A673 (cell line): ENCODE measurements at regions not wholly inside any gene's neighbourhood (a gene's known extent, or its start where the extent isn't known, plus 50 kb on each side); places are given as distances from the start of the nearest gene placed in this dataset.

Source experiments
- BruUV-seq: library from RNA; stranded (reverse); fragments of 400-500 nt; replicated peaks from 2 replicates; lab custom pipeline; 2021; lab: Mats Ljungman, UMichigan
- CTCF ChIA-PET: fragments of 300-600 bp; sonication (Branson Sonifier 250); formaldehyde crosslinking; loops from one replicate; lab custom pipeline; 2022; ENCODE audit warnings: antibody characterized with exemption; lab: Charles Lee
- POLR2A ChIA-PET: fragments of 300-600 bp; sonication (Branson Sonifier 250); formaldehyde crosslinking; loops from one replicate; lab custom pipeline; 2022; ENCODE audit warnings: antibody characterized with exemption; ENCODE audit not compliant: low non-redundant PET; lab: Charles Lee
- DNase-seq: peaks from one replicate; pipeline ENCODE4 v3.0.0-alpha.2; 2015; ENCODE audit warnings: low spot score
- H3K27ac ChIP-seq: fragments of 200-600 bp; sonication (generic); 2 replicates; pipeline ENCODE4 v1.5.1; 2016; ENCODE audit warnings: mixed run types, low read depth, mild to moderate bottlenecking, mixed read lengths, antibody characterized with exemption, low read length; ENCODE audit not compliant: poor library complexity, severe bottlenecking
- H3K27me3 ChIP-seq: fragments of 200-600 bp; sonication (generic); replicated peaks from 2 replicates; pipeline ENCODE4 v1.6.1; 2017; ENCODE audit warnings: mixed run types, low read depth, mild to moderate bottlenecking, mixed read lengths, antibody characterized with exemption, low read length; ENCODE audit not compliant: insufficient read depth, poor library complexity
- H3K36me3 ChIP-seq: fragments of 200-600 bp; sonication (generic); 2 replicates; pipeline ENCODE4 v1.6.1; 2016; ENCODE audit warnings: mixed run types, mild to moderate bottlenecking, mixed read lengths, antibody characterized with exemption, low read length; ENCODE audit not compliant: insufficient read depth, poor library complexity, severe bottlenecking
- H3K4me1 ChIP-seq: fragments of 200-600 bp; sonication (generic); 2 replicates; pipeline ENCODE4 v1.6.1; 2017; ENCODE audit warnings: mixed run types, mild to moderate bottlenecking, mixed read lengths, antibody characterized with exemption, low read length; ENCODE audit not compliant: insufficient read depth, poor library complexity, severe bottlenecking
- H3K4me3 ChIP-seq: fragments of 200-600 bp; sonication (generic); 2 replicates; pipeline ENCODE4 v1.5.1; 2016; ENCODE audit warnings: low read depth, mixed run types, mild to moderate bottlenecking, mixed read lengths, low read length; ENCODE audit not compliant: poor library complexity, severe bottlenecking
- H3K9me3 ChIP-seq: fragments of 200-600 bp; sonication (generic); 2 replicates; pipeline ENCODE4 v1.6.1; 2016; ENCODE audit warnings: mixed run types, low read depth, mild to moderate bottlenecking, mixed read lengths, antibody characterized with exemption, low read length; ENCODE audit not compliant: poor library complexity, severe bottlenecking
- EZH2 ChIP-seq: fragments of 200-600 bp; sonication (generic); IDR thresholded peaks from 2 replicates; pipeline ENCODE4 v1.6.1; 2017; ENCODE audit warnings: borderline replicate concordance, low read depth, mild to moderate bottlenecking, mixed read lengths, antibody characterized with exemption, low read length; ENCODE audit not compliant: poor library complexity, severe bottlenecking
- intact Hi-C: fragments of 100-400 bp; cut with micrococcal nuclease; formaldehyde crosslinking; loops from one replicate; pipeline ENCODE4 v1.10.0; 2022; ENCODE audit not compliant: unreplicated experiment
- TF ChIP-seq, protein P1 (sequence below): fragments of 300-800, 200-600 bp; sonication (generic); conservative IDR thresholded peaks from 2 replicates; pipeline ENCODE4 v1.5.1; 2017; ENCODE audit warnings: low read depth, mild to moderate bottlenecking, antibody characterized with exemption, low read length, moderate library complexity, mixed read lengths

DNA sequence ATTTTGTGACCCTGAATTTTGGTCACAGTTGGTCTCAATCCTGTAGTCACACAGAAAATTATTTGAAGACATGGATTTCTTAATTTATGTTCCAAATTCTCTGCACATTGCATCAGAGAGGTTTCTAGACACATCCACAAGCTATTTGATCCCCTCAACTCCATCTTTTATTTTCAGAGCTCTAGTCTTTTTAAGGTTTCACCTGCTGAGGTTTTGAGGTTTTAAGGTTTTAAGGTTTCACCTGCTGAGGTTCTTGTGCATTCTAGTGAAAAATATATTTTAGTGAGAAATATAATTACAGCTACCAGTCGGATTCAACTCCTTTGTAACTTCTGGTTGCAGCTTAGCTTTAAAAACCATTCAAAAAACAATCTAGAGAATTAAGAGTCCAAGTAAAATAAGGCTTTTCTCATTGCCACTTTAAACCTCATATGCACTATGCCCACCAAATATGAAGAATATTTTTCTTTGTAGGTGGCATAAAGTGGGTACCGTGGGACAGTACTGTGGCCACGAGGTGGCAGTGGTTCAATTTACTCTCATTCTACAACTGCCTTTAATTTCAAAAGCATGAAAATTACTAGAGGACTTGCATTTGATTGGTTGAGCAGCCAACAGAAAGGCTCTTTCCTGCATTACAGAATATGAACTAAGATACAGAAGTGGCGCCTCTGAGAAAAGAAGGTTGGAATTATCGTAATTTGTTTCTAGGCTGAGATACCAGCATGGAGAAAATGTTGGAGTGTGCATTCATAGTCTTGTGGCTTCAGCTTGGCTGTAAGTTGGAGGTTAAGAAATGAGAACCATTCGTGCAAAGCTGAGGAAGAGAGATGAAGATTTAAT is 366.5 kb upstream of the OR4E1 start:
- ChIA-PET POLR2A (no interaction called here), CTCF (interaction anchor here (0.8 kb wide), 1 partner anchor 62 kb away, joined by 3 read pairs; no protein-coding TSS in a partner anchor)
- Histone ChIP-seq H3K9me3 (no peaks in the 10 kb centered on the region), H3K4me1 (no peaks in the 10 kb centered on the region), H3K27ac (no peak overlapping the region), H3K4me3 (no peak overlapping the region), H3K36me3 (no peaks in the 10 kb centered on the region), H3K27me3 (no peaks in the 10 kb centered on the region)
- no TSS peak for BruUV-seq
- no peak for TF ChIP-seq EZH2
- TF ChIP-seq, protein P1, sequence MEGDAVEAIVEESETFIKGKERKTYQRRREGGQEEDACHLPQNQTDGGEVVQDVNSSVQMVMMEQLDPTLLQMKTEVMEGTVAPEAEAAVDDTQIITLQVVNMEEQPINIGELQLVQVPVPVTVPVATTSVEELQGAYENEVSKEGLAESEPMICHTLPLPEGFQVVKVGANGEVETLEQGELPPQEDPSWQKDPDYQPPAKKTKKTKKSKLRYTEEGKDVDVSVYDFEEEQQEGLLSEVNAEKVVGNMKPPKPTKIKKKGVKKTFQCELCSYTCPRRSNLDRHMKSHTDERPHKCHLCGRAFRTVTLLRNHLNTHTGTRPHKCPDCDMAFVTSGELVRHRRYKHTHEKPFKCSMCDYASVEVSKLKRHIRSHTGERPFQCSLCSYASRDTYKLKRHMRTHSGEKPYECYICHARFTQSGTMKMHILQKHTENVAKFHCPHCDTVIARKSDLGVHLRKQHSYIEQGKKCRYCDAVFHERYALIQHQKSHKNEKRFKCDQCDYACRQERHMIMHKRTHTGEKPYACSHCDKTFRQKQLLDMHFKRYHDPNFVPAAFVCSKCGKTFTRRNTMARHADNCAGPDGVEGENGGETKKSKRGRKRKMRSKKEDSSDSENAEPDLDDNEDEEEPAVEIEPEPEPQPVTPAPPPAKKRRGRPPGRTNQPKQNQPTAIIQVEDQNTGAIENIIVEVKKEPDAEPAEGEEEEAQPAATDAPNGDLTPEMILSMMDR, result peak; percentile 77
- DNase-seq, result peak; percentile 49
- intact Hi-C loops, result no loop called here

DNA sequence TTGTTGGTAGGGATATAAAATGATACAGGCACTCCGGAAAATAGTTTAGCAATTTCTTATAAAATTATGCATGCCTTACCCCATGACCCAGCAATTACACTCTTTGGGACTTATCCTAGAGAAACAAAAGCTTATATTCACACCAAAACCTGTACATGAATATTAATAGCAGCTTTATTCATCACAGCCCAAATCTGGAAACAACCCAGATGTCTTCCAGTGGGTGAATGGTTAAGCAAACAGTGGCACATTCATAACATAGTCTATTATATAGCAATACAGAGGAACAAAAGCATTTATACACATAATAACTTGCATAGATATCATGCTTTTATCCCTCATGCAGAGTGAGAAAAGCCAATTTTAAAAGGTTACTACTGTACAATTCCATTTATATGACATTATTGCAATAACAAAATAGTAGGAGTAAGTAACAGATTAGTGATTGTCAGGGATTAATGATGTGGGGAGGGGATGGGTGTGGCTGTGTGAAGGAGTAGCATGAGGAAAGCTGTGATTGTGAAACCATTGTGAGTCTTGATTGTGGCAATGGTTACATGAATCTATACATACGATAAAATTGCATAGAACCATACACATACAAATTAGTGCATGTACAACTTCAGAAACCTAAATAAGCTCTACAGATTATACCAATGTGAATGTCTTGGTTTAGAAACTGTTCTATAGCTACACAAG is 363.1 kb upstream of the OR4E1 start:
- no peaks in the 10 kb centered on the region for H3K27me3 ChIP-seq
- no peaks in the 10 kb centered on the region for H3K4me1 ChIP-seq
- intact Hi-C loops, result no loop called here
- CTCF ChIA-PET, result no interaction called here
- BruUV-seq, result no TSS peak
- POLR2A ChIA-PET, result no interaction called here
- no peaks in the 10 kb centered on the region for H3K36me3 ChIP-seq
- no peak overlapping the region for H3K27ac ChIP-seq
- no peaks in the 10 kb centered on the region for H3K9me3 ChIP-seq
- no peak overlapping the region for H3K4me3 ChIP-seq
- TF ChIP-seq, protein P1, result no peak
- TF ChIP-seq EZH2, result no peak
- peak; percentile 17 for DNase-seq

DNA sequence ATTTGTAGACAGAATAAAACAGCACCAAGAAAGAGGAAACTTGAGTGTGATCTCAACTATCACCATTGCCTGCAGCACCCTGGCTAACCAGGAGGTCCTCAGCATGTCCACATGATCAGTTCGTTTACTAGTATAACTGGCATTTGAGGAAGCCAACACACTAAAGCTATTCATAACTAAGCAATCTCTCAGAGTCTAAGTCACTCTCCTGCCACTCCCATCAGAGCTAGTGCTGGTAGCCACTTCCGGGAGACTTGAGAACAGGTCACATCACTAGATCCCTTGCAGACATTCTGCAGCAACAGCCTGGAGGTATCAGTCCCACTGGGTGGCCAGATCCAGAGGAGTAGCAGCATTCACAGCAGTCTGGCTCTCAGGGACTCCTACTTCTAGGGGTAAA is 352.9 kb upstream of the OR4E1 start:
- intact Hi-C loops, result no loop called here
- no peaks in the 10 kb centered on the region for H3K4me1 ChIP-seq
- H3K4me3 ChIP-seq, result no peak overlapping the region
- H3K27ac ChIP-seq, result no peak overlapping the region
- ChIA-PET CTCF (interaction anchor here (0.6 kb wide), 1 partner anchor 1180 kb away, joined by 3 read pairs; no protein-coding TSS in a partner anchor), POLR2A (interaction anchor here (0.6 kb wide), 1 partner anchor 386 kb away, joined by 3 read pairs; no protein-coding TSS in a partner anchor)
- TF ChIP-seq EZH2, result no peak
- TF ChIP-seq, protein P1, result no peak
- DNase-seq, result no peak
- no peaks in the 10 kb centered on the region for H3K27me3 ChIP-seq
- BruUV-seq, result no TSS peak
- H3K36me3 ChIP-seq, result no peaks in the 10 kb centered on the region
- no peaks in the 10 kb centered on the region for H3K9me3 ChIP-seq
